Effector CD8-positive, alpha-beta T cell (primary cell): ENCODE measurements at regions not wholly inside any gene's neighbourhood (a gene's known extent, or its start where the extent isn't known, plus 50 kb on each side); places are given as distances from the start of the nearest gene placed in this dataset.
"Not testable (repeated sequence)": the region's sequence is repeated elsewhere in the genome, so short reads cannot be mapped to it uniquely, and the experiment has no call there.

ENCODE experiments used
- DNase-seq: peaks from one replicate; lab custom pipeline; 2025; lab: John Stamatoyannopoulos, UW

- no peak for DNase-seq
Measured at GRCh38 chrX:40373641-40374040, 207.1 kb upstream of the ATP6AP2 start.

GRCh38 chrX:40373025-40373424, 207.7 kb upstream of the ATP6AP2 start:
- DNase-seq, result no peak

- DNase-seq, result no peak
Measured at GRCh38 chrX:40371376-40371775, 209.4 kb upstream of the ATP6AP2 start.

GRCh38 chrX:40368611-40369061, 212.1 kb upstream of the ATP6AP2 start:
- DNase-seq, result no peak

GRCh38 chrX:40366661-40367060, 214.1 kb upstream of the ATP6AP2 start:
- no peak for DNase-seq

- DNase-seq, result not testable (repeated sequence)
Measured at GRCh38 chrX:40362291-40362690, 218.5 kb upstream of the ATP6AP2 start.

GRCh38 chrX:40360557-40360956, 220.2 kb upstream of the ATP6AP2 start:
- DNase-seq, result no peak

GRCh38 chrX:40359593-40359992, 221.2 kb upstream of the ATP6AP2 start:
- DNase-seq, result no peak

GRCh38 chrX:40358994-40359393, 221.8 kb upstream of the ATP6AP2 start:
- no peak for DNase-seq

- no peak for DNase-seq
Measured at GRCh38 chrX:40349251-40349650, 231.5 kb upstream of the ATP6AP2 start.

GRCh38 chrX:40346379-40346778, 234.4 kb upstream of the ATP6AP2 start:
- DNase-seq, result no peak

GRCh38 chrX:40343319-40343718, 237.5 kb upstream of the ATP6AP2 start:
- no peak for DNase-seq

- DNase-seq, result no peak
Measured at GRCh38 chrX:40340116-40340515, 240.7 kb upstream of the ATP6AP2 start.

- no peak for DNase-seq
Measured at GRCh38 chrX:40333344-40333743, 235.6 kb upstream of the BCOR start.

GRCh38 chrX:40331762-40332161, 234.0 kb upstream of the BCOR start:
- no peak for DNase-seq

- DNase-seq, result no peak
Measured at GRCh38 chrX:40331353-40331752, 233.6 kb upstream of the BCOR start.

- no peak for DNase-seq
Measured at GRCh38 chrX:40329616-40330015, 231.9 kb upstream of the BCOR start.

- no peak for DNase-seq
Measured at GRCh38 chrX:40327085-40327484, 229.3 kb upstream of the BCOR start.

GRCh38 chrX:40326186-40326965, 228.6 kb upstream of the BCOR start:
- no peak for DNase-seq

- DNase-seq, result no peak
Measured at GRCh38 chrX:40325161-40325560, 227.4 kb upstream of the BCOR start.

- no peak for DNase-seq
Measured at GRCh38 chrX:40323977-40324376, 226.2 kb upstream of the BCOR start.

- no peak for DNase-seq
Measured at GRCh38 chrX:40320819-40321218, 223.1 kb upstream of the BCOR start.

GRCh38 chrX:40318801-40319200, 221.0 kb upstream of the BCOR start:
- no peak for DNase-seq

GRCh38 chrX:40318076-40318475, 220.3 kb upstream of the BCOR start:
- no peak for DNase-seq
